Upper lobe of right lung (tissue), 1 donor: ENCODE measurements at regions not wholly inside any gene's neighbourhood (a gene's known extent, or its start where the extent isn't known, plus 50 kb on each side); places are given as distances from the start of the nearest gene placed in this dataset.

Source experiments
- ATAC-seq: fragments of 200-7000 bp; cut with Tn5 transposase; one replicate; pipeline ENCODE4 v1.9.1; 2020; ENCODE audit warnings: mild to moderate bottlenecking, moderate library complexity
- DNase-seq: peaks from one replicate; pipeline ENCODE4 v3.0.0-alpha.2; 2020
- H3K27ac ChIP-seq: fragments of 200-600 bp; one replicate; pipeline ENCODE4 v1.8.0; 2022
- H3K27me3 ChIP-seq: fragments of 200-600 bp; one replicate; pipeline ENCODE4 v1.8.0; 2022; ENCODE audit warnings: mild to moderate bottlenecking
- H3K36me3 ChIP-seq: fragments of 200-600 bp; one replicate; pipeline ENCODE4 v1.8.0; 2022
- H3K4me1 ChIP-seq: fragments of 200-600 bp; one replicate; pipeline ENCODE4 v1.8.0; 2022
- H3K4me3 ChIP-seq: fragments of 200-600 bp; one replicate; pipeline ENCODE4 v1.8.0; 2022; ENCODE audit warnings: mild to moderate bottlenecking
- H3K9me3 ChIP-seq: fragments of 200-600 bp; one replicate; pipeline ENCODE4 v1.8.0; 2022
- intact Hi-C: fragments of 100-400 bp; cut with DNase I; formaldehyde crosslinking; loops from one replicate; pipeline ENCODE4 v1.11.0; 2022
- TF ChIP-seq, protein P1 (sequence below): fragments of 200-600 bp; IDR thresholded peaks from one replicate; pipeline ENCODE4 v1.8.0; 2022; ENCODE audit warnings: antibody characterized with exemption
- donor health status: DM: no; HTN: yes; CAD: no; lungs with severe emphysema.

GRCh38 chr2:223545406-223545805, 56.8 kb downstream of the SCG2 start:
- intact Hi-C loops = no loop called here
- ATAC-seq (no peak), DNase-seq (no peak)
- no peaks in the 10 kb centered on the region for H3K4me1 ChIP-seq
- no peaks in the 10 kb centered on the region for H3K27me3 ChIP-seq
- no peak overlapping the region for H3K27ac ChIP-seq
- no peaks in the 10 kb centered on the region for H3K9me3 ChIP-seq
- H3K36me3 ChIP-seq = no peaks in the 10 kb centered on the region
- TF ChIP-seq, protein P1, sequence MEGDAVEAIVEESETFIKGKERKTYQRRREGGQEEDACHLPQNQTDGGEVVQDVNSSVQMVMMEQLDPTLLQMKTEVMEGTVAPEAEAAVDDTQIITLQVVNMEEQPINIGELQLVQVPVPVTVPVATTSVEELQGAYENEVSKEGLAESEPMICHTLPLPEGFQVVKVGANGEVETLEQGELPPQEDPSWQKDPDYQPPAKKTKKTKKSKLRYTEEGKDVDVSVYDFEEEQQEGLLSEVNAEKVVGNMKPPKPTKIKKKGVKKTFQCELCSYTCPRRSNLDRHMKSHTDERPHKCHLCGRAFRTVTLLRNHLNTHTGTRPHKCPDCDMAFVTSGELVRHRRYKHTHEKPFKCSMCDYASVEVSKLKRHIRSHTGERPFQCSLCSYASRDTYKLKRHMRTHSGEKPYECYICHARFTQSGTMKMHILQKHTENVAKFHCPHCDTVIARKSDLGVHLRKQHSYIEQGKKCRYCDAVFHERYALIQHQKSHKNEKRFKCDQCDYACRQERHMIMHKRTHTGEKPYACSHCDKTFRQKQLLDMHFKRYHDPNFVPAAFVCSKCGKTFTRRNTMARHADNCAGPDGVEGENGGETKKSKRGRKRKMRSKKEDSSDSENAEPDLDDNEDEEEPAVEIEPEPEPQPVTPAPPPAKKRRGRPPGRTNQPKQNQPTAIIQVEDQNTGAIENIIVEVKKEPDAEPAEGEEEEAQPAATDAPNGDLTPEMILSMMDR = no peak
- no peak overlapping the region for H3K4me3 ChIP-seq

- Histone ChIP-seq H3K4me1 (no peaks in the 10 kb centered on the region), H3K9me3 (no peaks in the 10 kb centered on the region), H3K27ac (no peak overlapping the region), H3K36me3 (no peaks in the 10 kb centered on the region), H3K4me3 (no peak overlapping the region), H3K27me3 (no peaks in the 10 kb centered on the region)
- DNase-seq (no peak), ATAC-seq (no peak)
- TF ChIP-seq, protein P1 = no peak
- intact Hi-C loops = no loop called here
Observed at GRCh38 chr2:223545830-223546229, 56.3 kb downstream of the SCG2 start.
